Endothelial cell (in vitro differentiated cells): ENCODE measurements at regions not wholly inside any gene's neighbourhood (a gene's known extent, or its start where the extent isn't known, plus 50 kb on each side); places are given as distances from the start of the nearest gene placed in this dataset.
A peak's percentile ranks its signal among the peaks of the same experiment; 100 is the strongest.

Experiments
- DNase-seq: peaks from one replicate; pipeline ENCODE4 v3.0.0; 2021; ENCODE audit warnings: low spot score
- H3K27ac Mint-ChIP-seq: one replicate; pipeline ENCODE4 v1.8.0; 2021; ENCODE audit warnings: mixed read lengths, inconsistent platforms; ENCODE audit not compliant: unreplicated experiment
- H3K27me3 Mint-ChIP-seq: one replicate; pipeline ENCODE4 v1.8.0; 2021; ENCODE audit warnings: mild to moderate bottlenecking, moderate library complexity, mixed read lengths, inconsistent platforms; ENCODE audit not compliant: unreplicated experiment
- H3K36me3 Mint-ChIP-seq: one replicate; pipeline ENCODE4 v1.8.0; 2021; ENCODE audit warnings: mild to moderate bottlenecking, low read depth, mixed read lengths, inconsistent platforms; ENCODE audit not compliant: unreplicated experiment
- H3K4me1 Mint-ChIP-seq: one replicate; pipeline ENCODE4 v1.8.0; 2021; ENCODE audit warnings: mild to moderate bottlenecking, mixed read lengths, inconsistent platforms; ENCODE audit not compliant: unreplicated experiment
- H3K4me3 Mint-ChIP-seq: one replicate; pipeline ENCODE4 v1.8.0; 2021; ENCODE audit warnings: mild to moderate bottlenecking, mixed read lengths, inconsistent platforms; ENCODE audit not compliant: unreplicated experiment
- H3K9me3 Mint-ChIP-seq: one replicate; pipeline ENCODE4 v1.8.0; 2021; ENCODE audit warnings: mixed read lengths, inconsistent platforms; ENCODE audit not compliant: unreplicated experiment
- TF ChIP-seq, protein P1 (sequence below): fragments of 200-600 bp; sonication (generic); IDR thresholded peaks from one replicate; pipeline ENCODE4 v1.5.0; 2021; ENCODE audit warnings: antibody characterized with exemption; ENCODE audit not compliant: unreplicated experiment

DNA sequence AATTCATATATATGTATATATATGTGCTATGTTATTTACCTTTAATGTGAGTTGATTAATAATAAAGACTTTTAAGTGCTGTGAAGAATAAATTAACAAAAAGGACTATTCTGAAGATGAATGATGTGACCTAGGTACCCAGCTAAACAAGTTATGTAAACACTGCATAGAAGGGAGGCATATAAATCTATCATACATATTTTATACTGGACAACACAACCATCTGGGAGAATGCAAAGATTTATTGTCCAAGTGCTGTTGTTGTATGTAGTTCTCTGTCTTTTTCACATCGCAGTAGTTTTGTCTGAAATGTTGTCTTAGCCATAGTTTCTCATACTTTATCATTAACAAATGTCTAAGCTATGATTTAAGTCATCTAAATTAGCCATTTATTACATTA lies 337.6 kb downstream of the PCDH18 start:
- TF ChIP-seq, protein P1, sequence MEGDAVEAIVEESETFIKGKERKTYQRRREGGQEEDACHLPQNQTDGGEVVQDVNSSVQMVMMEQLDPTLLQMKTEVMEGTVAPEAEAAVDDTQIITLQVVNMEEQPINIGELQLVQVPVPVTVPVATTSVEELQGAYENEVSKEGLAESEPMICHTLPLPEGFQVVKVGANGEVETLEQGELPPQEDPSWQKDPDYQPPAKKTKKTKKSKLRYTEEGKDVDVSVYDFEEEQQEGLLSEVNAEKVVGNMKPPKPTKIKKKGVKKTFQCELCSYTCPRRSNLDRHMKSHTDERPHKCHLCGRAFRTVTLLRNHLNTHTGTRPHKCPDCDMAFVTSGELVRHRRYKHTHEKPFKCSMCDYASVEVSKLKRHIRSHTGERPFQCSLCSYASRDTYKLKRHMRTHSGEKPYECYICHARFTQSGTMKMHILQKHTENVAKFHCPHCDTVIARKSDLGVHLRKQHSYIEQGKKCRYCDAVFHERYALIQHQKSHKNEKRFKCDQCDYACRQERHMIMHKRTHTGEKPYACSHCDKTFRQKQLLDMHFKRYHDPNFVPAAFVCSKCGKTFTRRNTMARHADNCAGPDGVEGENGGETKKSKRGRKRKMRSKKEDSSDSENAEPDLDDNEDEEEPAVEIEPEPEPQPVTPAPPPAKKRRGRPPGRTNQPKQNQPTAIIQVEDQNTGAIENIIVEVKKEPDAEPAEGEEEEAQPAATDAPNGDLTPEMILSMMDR, result no peak
- H3K27ac Mint-ChIP-seq, result no peak overlapping the region
- H3K4me3 Mint-ChIP-seq, result no peak overlapping the region

DNA sequence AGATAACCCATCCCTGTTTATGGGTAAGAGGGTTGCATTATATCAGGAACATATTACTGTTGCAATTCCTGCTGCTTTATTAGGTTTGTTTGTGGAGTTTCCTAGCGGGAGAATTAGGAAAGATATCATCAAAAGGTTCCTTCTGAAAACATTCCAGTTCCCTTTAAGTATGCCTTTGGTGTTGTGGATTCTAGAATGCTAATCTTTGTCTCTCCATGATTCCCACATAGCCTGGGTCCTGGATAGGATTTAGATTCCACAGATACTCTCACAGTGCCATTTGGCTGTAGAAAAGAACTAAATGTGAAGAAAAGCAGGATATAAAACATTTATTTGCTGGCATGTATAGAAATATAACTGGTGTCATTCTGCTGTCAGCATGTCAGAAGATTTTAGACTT lies 338.7 kb downstream of the PCDH18 start:
- Mint-ChIP-seq H3K9me3 (no peaks in the 10 kb centered on the region), H3K4me3 (no peak overlapping the region), H3K4me1 (no peaks in the 10 kb centered on the region), H3K36me3 (no peaks in the 10 kb centered on the region), H3K27ac (no peak overlapping the region), H3K27me3 (no peaks in the 10 kb centered on the region)
- DNase-seq, result no peak
- TF ChIP-seq, protein P1, result no peak

More for the DNA sequence above, 337.6 kb downstream of the PCDH18 start:
- Mint-ChIP-seq H3K9me3 (no peaks in the 10 kb centered on the region), H3K27me3 (no peaks in the 10 kb centered on the region), H3K36me3 (no peaks in the 10 kb centered on the region), H3K4me1 (no peaks in the 10 kb centered on the region)
- DNase-seq, result no peak

DNA sequence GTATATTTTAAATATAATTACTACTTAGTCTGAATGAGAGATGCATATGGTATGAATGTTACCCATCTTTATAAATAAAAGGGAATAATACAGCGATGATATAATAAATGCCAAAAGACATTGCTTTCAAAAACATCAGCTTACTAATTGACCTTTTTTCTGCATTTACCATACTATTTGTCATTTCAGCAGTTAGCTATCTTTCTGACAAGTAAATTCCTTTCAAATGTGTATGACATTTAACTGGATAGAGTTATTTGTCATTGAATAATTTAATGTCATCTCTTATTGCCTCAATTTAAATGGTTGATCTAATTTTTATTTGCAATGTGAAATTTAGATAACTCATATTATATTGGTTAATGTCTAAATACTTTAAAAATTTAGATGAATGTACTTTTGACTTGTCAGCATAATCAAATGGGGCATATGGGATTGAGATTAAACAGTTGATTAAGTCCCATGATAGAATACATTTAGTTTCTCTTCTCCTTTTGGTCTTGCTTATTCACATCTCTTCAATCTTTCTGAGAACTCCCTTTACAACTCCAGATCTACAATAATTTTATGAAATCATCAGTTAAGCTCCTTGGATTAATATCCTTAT lies 350.9 kb downstream of the PCDH18 start:
- Mint-ChIP-seq H3K9me3 (no peaks in the 10 kb centered on the region), H3K4me1 (no peaks in the 10 kb centered on the region), H3K4me3 (no peak overlapping the region), H3K36me3 (no peaks in the 10 kb centered on the region), H3K27me3 (no peaks in the 10 kb centered on the region), H3K27ac (no peak overlapping the region)
- TF ChIP-seq, protein P1, result no peak
- no peak for DNase-seq

GRCh38 chr4:137180349-137180748 lies 351.9 kb downstream of the PCDH18 start:
- Mint-ChIP-seq H3K36me3 (no peaks in the 10 kb centered on the region), H3K27me3 (no peaks in the 10 kb centered on the region), H3K4me3 (no peak overlapping the region), H3K4me1 (no peaks in the 10 kb centered on the region), H3K27ac (no peak overlapping the region), H3K9me3 (no peaks in the 10 kb centered on the region)
- TF ChIP-seq, protein P1, result no peak
- peak; percentile 23 for DNase-seq

- H3K9me3 Mint-ChIP-seq, result no peaks in the 10 kb centered on the region
- H3K4me3 Mint-ChIP-seq, result no peak overlapping the region
- TF ChIP-seq, protein P1, result no peak
- H3K27ac Mint-ChIP-seq, result no peak overlapping the region
- H3K36me3 Mint-ChIP-seq, result no peaks in the 10 kb centered on the region
- DNase-seq, result no peak
- peaks cover 1% of the 10 kb centered on the region for H3K27me3 Mint-ChIP-seq
- no peaks in the 10 kb centered on the region for H3K4me1 Mint-ChIP-seq
Measured at GRCh38 chr4:137156807-137157206, 375.5 kb downstream of the PCDH18 start.
